ENCODE measurements at regions not wholly inside any gene's neighbourhood (a gene's known extent, or its start where the extent isn't known, plus 50 kb on each side); places are given as distances from the start of the nearest gene placed in this dataset.

DNA sequence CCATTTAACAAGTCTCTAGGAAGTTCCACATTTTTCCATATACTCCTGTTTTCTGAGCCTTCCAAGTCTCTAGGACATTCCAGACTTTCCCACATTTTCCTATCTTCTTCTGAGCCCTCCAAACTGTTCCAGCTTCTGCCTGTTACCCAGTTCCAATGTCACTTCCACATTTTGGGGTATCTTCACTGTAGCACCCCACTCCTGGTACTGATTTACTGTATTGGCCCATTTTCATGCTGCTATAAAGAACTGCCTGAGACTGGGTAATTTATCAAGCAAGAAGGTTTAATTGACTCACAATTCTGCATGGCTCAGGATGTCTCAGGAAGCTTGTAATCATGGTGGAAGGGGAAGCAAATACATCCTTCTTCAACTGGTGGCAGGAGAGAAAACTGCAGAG is 285.0 kb downstream of the LRRIQ3 start:
- Histone ChIP-seq H3K4me2 (ENCODE audit: control insufficient read depth, insufficient read depth) (no peak overlapping the region), H4K20me1 (ENCODE audit: control insufficient read depth, insufficient read depth) (no peaks in the 10 kb centered on the region), H3K36me3 (ENCODE audit: control insufficient read depth in 2 of 2, insufficient read depth in 2 of 2, low read length in 1 of 2) (no peaks in the 10 kb centered on the region), H3K9ac (ENCODE audit: control insufficient read depth, insufficient read depth, low read length) (no peak overlapping the region), H3K27ac (ENCODE audit: control insufficient read depth, insufficient read depth) (no peak overlapping the region), H3K9me3 (replicated peaks; ENCODE audit: control insufficient read depth, insufficient read depth, low read length) (no peaks in the 10 kb centered on the region), H3K4me3 (no peak overlapping the region), H3K27me3 (replicated peaks in 1 of 2; ENCODE audit: control insufficient read depth in 2 of 2, insufficient read depth in 2 of 2, low read length in 1 of 2) (no peaks in the 10 kb centered on the region), H3K79me2 (ENCODE audit: control insufficient read depth, insufficient read depth, low read length) (no peaks in the 10 kb centered on the region), H3K4me1 (ENCODE audit: control insufficient read depth, insufficient read depth, low read length) (no peaks in the 10 kb centered on the region), H2AFZ (ENCODE audit: control insufficient read depth, low read depth, low read length) (no peak overlapping the region)
- DNase-seq (ENCODE audit: low read depth, low spot score) = no peak
- SMC1A ChIA-PET (ENCODE audit: uncharacterized antibody, unreplicated experiment) = interaction anchor here (1.0 to 1.3 kb wide), 2 partner anchors 10 to 34 kb away, joined by 4 to 5 read pairs; no protein-coding TSS in a partner anchor
- RAD21 ChIA-PET (ENCODE audit: unreplicated experiment) = no interaction called here
- FAIRE-seq = no peak
- ATAC-seq = no peak
- no TSS peak for BruUV-seq (replicated peaks)
- in situ Hi-C loops (cut with MboI) = no loop called here
- intact Hi-C loops (cut with micrococcal nuclease; ENCODE audit: unreplicated experiment) = no loop called here
- POLR2A ChIA-PET = no interaction called here
- CTCF ChIA-PET = no interaction called here
- TF ChIP-seq CHD2 (IDR thresholded peaks at IDR 0.05; ENCODE audit: borderline replicate concordance, low read depth, low read length) (no peak), EZH2 (IDR thresholded peaks at IDR 0.05; ENCODE audit: borderline replicate concordance, control insufficient read depth, low read depth, low read length) (no peak), PML (IDR thresholded peaks at IDR 0.05; ENCODE audit: low read length) (no peak), IRF4 (IDR thresholded peaks at IDR 0.05; ENCODE audit: low read depth, low read length) (no peak), ZZZ3 (IDR thresholded peaks at IDR 0.05; ENCODE audit: control insufficient read depth, insufficient read length, low read depth) (no peak), ETV6 (conservative IDR thresholded peaks at IDR 0.05 in 1 of 2, IDR thresholded peaks at IDR 0.05 in 1 of 2; ENCODE audit: borderline replicate concordance in 1 of 2, low read depth in 1 of 2) (no peak), BMI1 (IDR thresholded peaks at IDR 0.05; ENCODE audit: borderline replicate concordance) (no peak), JUND (IDR thresholded peaks at IDR 0.05; ENCODE audit: low read depth, low read length) (no peak), TCF12 (IDR thresholded peaks at IDR 0.05; ENCODE audit: low read depth, low read length) (no peak), PAX5 (IDR thresholded peaks at IDR 0.05; ENCODE audit: borderline replicate concordance, low read depth, low read length) (no peak), WRNIP1 (IDR thresholded peaks at IDR 0.05; ENCODE audit: borderline replicate concordance, low read depth, low read length) (no peak)
- TF ChIP-seq, protein P1, sequence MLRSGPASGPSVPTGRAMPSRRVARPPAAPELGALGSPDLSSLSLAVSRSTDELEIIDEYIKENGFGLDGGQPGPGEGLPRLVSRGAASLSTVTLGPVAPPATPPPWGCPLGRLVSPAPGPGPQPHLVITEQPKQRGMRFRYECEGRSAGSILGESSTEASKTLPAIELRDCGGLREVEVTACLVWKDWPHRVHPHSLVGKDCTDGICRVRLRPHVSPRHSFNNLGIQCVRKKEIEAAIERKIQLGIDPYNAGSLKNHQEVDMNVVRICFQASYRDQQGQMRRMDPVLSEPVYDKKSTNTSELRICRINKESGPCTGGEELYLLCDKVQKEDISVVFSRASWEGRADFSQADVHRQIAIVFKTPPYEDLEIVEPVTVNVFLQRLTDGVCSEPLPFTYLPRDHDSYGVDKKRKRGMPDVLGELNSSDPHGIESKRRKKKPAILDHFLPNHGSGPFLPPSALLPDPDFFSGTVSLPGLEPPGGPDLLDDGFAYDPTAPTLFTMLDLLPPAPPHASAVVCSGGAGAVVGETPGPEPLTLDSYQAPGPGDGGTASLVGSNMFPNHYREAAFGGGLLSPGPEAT (IDR thresholded peaks at IDR 0.05; ENCODE audit: low read depth) = no peak
- TF ChIP-seq, protein P2, sequence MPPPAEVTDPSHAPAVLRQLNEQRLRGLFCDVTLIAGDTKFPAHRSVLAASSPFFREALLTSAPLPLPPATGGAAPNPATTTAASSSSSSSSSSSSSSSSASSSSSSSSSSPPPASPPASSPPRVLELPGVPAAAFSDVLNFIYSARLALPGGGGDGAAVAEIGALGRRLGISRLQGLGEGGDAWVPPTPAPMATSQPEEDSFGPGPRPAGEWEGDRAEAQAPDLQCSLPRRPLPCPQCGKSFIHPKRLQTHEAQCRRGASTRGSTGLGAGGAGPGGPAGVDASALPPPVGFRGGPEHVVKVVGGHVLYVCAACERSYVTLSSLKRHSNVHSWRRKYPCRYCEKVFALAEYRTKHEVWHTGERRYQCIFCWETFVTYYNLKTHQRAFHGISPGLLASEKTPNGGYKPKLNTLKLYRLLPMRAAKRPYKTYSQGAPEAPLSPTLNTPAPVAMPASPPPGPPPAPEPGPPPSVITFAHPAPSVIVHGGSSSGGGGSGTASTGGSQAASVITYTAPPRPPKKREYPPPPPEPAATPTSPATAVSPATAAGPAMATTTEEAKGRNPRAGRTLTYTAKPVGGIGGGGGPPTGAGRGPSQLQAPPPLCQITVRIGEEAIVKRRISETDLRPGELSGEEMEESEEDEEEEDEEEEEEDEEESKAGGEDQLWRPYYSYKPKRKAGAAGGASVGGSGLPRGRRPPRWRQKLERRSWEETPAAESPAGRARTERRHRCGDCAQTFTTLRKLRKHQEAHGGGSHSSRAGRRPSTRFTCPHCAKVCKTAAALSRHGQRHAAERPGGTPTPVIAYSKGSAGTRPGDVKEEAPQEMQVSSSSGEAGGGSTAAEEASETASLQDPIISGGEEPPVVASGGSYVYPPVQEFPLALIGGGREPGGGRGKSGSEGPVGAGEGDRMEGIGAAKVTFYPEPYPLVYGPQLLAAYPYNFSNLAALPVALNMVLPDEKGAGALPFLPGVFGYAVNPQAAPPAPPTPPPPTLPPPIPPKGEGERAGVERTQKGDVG (CRISPR knock-in tag; IDR thresholded peaks at IDR 0.05) = no peak
- TF ChIP-seq, protein P3, sequence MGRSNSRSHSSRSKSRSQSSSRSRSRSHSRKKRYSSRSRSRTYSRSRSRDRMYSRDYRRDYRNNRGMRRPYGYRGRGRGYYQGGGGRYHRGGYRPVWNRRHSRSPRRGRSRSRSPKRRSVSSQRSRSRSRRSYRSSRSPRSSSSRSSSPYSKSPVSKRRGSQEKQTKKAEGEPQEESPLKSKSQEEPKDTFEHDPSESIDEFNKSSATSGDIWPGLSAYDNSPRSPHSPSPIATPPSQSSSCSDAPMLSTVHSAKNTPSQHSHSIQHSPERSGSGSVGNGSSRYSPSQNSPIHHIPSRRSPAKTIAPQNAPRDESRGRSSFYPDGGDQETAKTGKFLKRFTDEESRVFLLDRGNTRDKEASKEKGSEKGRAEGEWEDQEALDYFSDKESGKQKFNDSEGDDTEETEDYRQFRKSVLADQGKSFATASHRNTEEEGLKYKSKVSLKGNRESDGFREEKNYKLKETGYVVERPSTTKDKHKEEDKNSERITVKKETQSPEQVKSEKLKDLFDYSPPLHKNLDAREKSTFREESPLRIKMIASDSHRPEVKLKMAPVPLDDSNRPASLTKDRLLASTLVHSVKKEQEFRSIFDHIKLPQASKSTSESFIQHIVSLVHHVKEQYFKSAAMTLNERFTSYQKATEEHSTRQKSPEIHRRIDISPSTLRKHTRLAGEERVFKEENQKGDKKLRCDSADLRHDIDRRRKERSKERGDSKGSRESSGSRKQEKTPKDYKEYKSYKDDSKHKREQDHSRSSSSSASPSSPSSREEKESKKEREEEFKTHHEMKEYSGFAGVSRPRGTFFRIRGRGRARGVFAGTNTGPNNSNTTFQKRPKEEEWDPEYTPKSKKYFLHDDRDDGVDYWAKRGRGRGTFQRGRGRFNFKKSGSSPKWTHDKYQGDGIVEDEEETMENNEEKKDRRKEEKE (IDR thresholded peaks at IDR 0.05) = no peak
- TF ChIP-seq, protein P4, sequence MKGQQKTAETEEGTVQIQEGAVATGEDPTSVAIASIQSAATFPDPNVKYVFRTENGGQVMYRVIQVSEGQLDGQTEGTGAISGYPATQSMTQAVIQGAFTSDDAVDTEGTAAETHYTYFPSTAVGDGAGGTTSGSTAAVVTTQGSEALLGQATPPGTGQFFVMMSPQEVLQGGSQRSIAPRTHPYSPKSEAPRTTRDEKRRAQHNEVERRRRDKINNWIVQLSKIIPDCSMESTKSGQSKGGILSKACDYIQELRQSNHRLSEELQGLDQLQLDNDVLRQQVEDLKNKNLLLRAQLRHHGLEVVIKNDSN (IDR thresholded peaks at IDR 0.05; ENCODE audit: borderline replicate concordance, extremely low read length, insufficient read depth, low read depth, low read length) = no peak
